Activated naive CD4-positive, alpha-beta T cell treated with anti-CD3 and anti-CD28 coated beads for 36 hours (primary cell): ENCODE measurements at regions not wholly inside any gene's neighbourhood (a gene's known extent, or its start where the extent isn't known, plus 50 kb on each side); places are given as distances from the start of the nearest gene placed in this dataset.
"Not testable (repeated sequence)": the region's sequence is repeated elsewhere in the genome, so short reads cannot be mapped to it uniquely, and the experiment has no call there.

Experiments
- CTCF ChIA-PET: fragments of 350-600 bp; sonication (Branson Sonifier 250); formaldehyde crosslinking; loops from one replicate; lab custom pipeline; 2021; ENCODE audit warnings: antibody characterized with exemption; lab: Charles Lee
- DNase-seq: peaks from one replicate; pipeline ENCODE4 v3.0.0-alpha.2; 2020
- H3K27ac Mint-ChIP-seq: one replicate; pipeline ENCODE4 v1.8.0; 2021; ENCODE audit warnings: mild to moderate bottlenecking, mixed read lengths
- H3K27me3 Mint-ChIP-seq: one replicate; pipeline ENCODE4 v1.8.0; 2021; ENCODE audit warnings: low read depth, mixed read lengths
- H3K36me3 Mint-ChIP-seq: one replicate; pipeline ENCODE4 v1.8.0; 2021; ENCODE audit warnings: low read depth, mixed read lengths
- H3K4me1 Mint-ChIP-seq: one replicate; pipeline ENCODE4 v1.8.0; 2021; ENCODE audit warnings: low read depth, mixed read lengths
- H3K4me3 Mint-ChIP-seq: one replicate; pipeline ENCODE4 v1.8.0; 2021; ENCODE audit warnings: mild to moderate bottlenecking, moderate library complexity, mixed read lengths
- H3K9me3 Mint-ChIP-seq: one replicate; pipeline ENCODE4 v1.8.0; 2021; ENCODE audit warnings: mixed read lengths
- intact Hi-C: fragments of 100-400 bp; cut with micrococcal nuclease; formaldehyde crosslinking; loops from one replicate; pipeline ENCODE4 v1.15.1; 2023

GRCh38 chr16:33713710-33714538 is 254.5 kb downstream of the TP53TG3F start:
- H3K27ac Mint-ChIP-seq, CTCF ChIA-PET, intact Hi-C loops, DNase-seq, H3K4me1 Mint-ChIP-seq, H3K36me3 Mint-ChIP-seq, H3K9me3 Mint-ChIP-seq, H3K4me3 Mint-ChIP-seq, H3K27me3 Mint-ChIP-seq: not testable (repeated sequence)

- H3K36me3 Mint-ChIP-seq, H3K27ac Mint-ChIP-seq, H3K9me3 Mint-ChIP-seq, CTCF ChIA-PET, H3K4me1 Mint-ChIP-seq, H3K27me3 Mint-ChIP-seq, intact Hi-C loops, DNase-seq, H3K4me3 Mint-ChIP-seq: not testable (repeated sequence)
Observed at GRCh38 chr16:33731167-33731566, 271.8 kb downstream of the TP53TG3F start.

- H3K4me3 Mint-ChIP-seq, DNase-seq, CTCF ChIA-PET, intact Hi-C loops, H3K27me3 Mint-ChIP-seq, H3K27ac Mint-ChIP-seq, H3K4me1 Mint-ChIP-seq, H3K9me3 Mint-ChIP-seq, H3K36me3 Mint-ChIP-seq: not testable (repeated sequence)
Observed at GRCh38 chr16:33734650-33735049, 275.2 kb downstream of the TP53TG3F start.

- DNase-seq, CTCF ChIA-PET, H3K9me3 Mint-ChIP-seq, H3K27ac Mint-ChIP-seq, H3K4me3 Mint-ChIP-seq, H3K36me3 Mint-ChIP-seq, H3K27me3 Mint-ChIP-seq, intact Hi-C loops, H3K4me1 Mint-ChIP-seq: not testable (repeated sequence)
Observed at GRCh38 chr16:33766869-33767765, 307.7 kb downstream of the TP53TG3F start.

GRCh38 chr16:33768710-33769109 is 309.3 kb downstream of the TP53TG3F start:
- H3K36me3 Mint-ChIP-seq, CTCF ChIA-PET, H3K4me3 Mint-ChIP-seq, DNase-seq, H3K4me1 Mint-ChIP-seq, H3K27me3 Mint-ChIP-seq, intact Hi-C loops, H3K27ac Mint-ChIP-seq, H3K9me3 Mint-ChIP-seq: not testable (repeated sequence)

- H3K4me1 Mint-ChIP-seq, H3K27me3 Mint-ChIP-seq, H3K9me3 Mint-ChIP-seq, CTCF ChIA-PET, DNase-seq, H3K36me3 Mint-ChIP-seq, H3K4me3 Mint-ChIP-seq, intact Hi-C loops, H3K27ac Mint-ChIP-seq: not testable (repeated sequence)
Observed at GRCh38 chr16:33769180-33769846, 309.9 kb downstream of the TP53TG3F start.

GRCh38 chr16:33770478-33770877 is 311.1 kb downstream of the TP53TG3F start:
- intact Hi-C loops, DNase-seq, H3K4me3 Mint-ChIP-seq, H3K27ac Mint-ChIP-seq, H3K27me3 Mint-ChIP-seq, H3K36me3 Mint-ChIP-seq, H3K4me1 Mint-ChIP-seq, CTCF ChIA-PET: not testable (repeated sequence)
- peaks cover 10% of the 10 kb centered on the region for H3K9me3 Mint-ChIP-seq

- not testable (repeated sequence) for H3K36me3 Mint-ChIP-seq, H3K27me3 Mint-ChIP-seq
Observed at GRCh38 chr16:33771211-33771610, 311.8 kb downstream of the TP53TG3F start.

GRCh38 chr16:33773966-33774365 is 314.6 kb downstream of the TP53TG3F start:
- H3K27ac Mint-ChIP-seq, H3K4me3 Mint-ChIP-seq, CTCF ChIA-PET: not testable (repeated sequence)

More at GRCh38 chr16:33771211-33771610, 311.8 kb downstream of the TP53TG3F start:
- H3K27ac Mint-ChIP-seq, H3K4me1 Mint-ChIP-seq, DNase-seq, CTCF ChIA-PET, H3K4me3 Mint-ChIP-seq, intact Hi-C loops: not testable (repeated sequence)
- H3K9me3 Mint-ChIP-seq: peaks cover 10% of the 10 kb centered on the region

GRCh38 chr16:33774724-33775123 is 315.3 kb downstream of the TP53TG3F start:
- DNase-seq, H3K4me3 Mint-ChIP-seq, intact Hi-C loops, H3K36me3 Mint-ChIP-seq, H3K27me3 Mint-ChIP-seq, CTCF ChIA-PET, H3K27ac Mint-ChIP-seq, H3K4me1 Mint-ChIP-seq: not testable (repeated sequence)
- H3K9me3 Mint-ChIP-seq: peaks cover 10% of the 10 kb centered on the region

More at GRCh38 chr16:33773966-33774365, 314.6 kb downstream of the TP53TG3F start:
- H3K27me3 Mint-ChIP-seq, H3K36me3 Mint-ChIP-seq, intact Hi-C loops, DNase-seq, H3K4me1 Mint-ChIP-seq: not testable (repeated sequence)
- peaks cover 10% of the 10 kb centered on the region for H3K9me3 Mint-ChIP-seq

GRCh38 chr16:33816328-33816944 is 357.0 kb downstream of the TP53TG3F start:
- CTCF ChIA-PET: interaction anchor here (1.0 kb wide), 1 partner anchor 20 kb away, joined by 3 read pairs; no protein-coding TSS in a partner anchor
- intact Hi-C loops: not testable (repeated sequence)

GRCh38 chr16:33824736-33825135 is 365.3 kb downstream of the TP53TG3F start:
- intact Hi-C loops, DNase-seq, H3K36me3 Mint-ChIP-seq, CTCF ChIA-PET, H3K4me3 Mint-ChIP-seq, H3K9me3 Mint-ChIP-seq, H3K27me3 Mint-ChIP-seq, H3K4me1 Mint-ChIP-seq, H3K27ac Mint-ChIP-seq: not testable (repeated sequence)

More at GRCh38 chr16:33816328-33816944, 357.0 kb downstream of the TP53TG3F start:
- not testable (repeated sequence) for H3K4me3 Mint-ChIP-seq, H3K36me3 Mint-ChIP-seq, H3K4me1 Mint-ChIP-seq, H3K27ac Mint-ChIP-seq, DNase-seq, H3K27me3 Mint-ChIP-seq, H3K9me3 Mint-ChIP-seq
